HG02678 (cell line): ENCODE measurements at regions not wholly inside any gene's neighbourhood (a gene's known extent, or its start where the extent isn't known, plus 50 kb on each side); places are given as distances from the start of the nearest gene placed in this dataset.

Source experiments
- ATAC-seq: cut with Tn5 transposase; IDR thresholded peaks from one replicate; pipeline ENCODE4 v1.9.1; 2021; ENCODE audit warnings: mild to moderate bottlenecking, moderate library complexity; ENCODE audit not compliant: unreplicated experiment

DNA sequence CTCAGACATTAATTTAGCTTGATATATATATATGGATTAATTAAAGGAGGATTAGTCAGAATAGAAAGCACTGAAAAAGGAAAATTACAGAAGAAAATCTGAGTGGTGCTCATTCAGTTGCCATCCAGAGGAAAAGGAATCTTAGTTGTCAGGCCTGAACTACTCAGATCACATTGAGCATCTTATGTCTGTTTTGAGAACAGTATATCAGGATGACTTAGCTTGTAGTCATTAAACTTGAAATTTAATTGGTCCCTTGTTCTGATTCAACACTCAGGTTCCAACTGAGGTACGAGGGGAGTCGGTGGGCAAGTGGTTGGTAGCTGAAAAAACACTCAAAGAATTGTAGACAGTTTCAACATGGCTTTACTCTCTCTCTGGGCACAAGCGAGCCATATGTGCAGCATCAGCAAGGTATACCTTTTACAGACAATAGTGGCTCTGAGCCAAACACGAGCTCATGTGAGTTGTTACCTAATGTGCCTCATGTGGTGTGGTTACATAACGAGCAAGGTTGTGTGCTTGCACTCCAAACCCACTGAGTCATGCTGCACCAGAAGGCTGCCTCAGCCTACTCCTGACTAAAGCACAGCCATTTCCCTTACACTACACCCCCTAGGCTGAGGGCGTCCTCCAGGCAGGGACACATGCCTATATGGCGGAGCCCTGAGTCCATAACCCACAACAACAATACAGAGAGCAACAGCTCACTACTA, 73.0 kb upstream of the HMGN3 start:
- ATAC-seq = no peak

DNA sequence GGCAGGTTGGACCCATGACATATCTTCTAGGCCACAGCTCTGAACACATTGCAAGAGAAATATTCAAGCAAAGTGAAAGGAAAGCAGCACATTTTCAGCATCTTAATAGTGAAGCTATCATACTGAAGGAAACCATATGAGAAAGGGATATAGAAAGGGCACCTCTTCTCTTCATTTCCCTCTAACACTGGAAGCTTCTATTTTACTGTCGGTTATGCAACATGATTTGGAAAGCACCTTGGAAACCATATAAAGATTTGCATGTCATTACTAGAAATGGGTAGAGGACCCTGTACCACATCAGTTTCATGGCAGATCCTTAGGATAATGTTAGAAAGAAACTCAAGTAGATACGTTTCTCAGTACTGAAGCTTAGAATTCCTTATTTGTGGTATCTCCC, 70.5 kb upstream of the HMGN3 start:
- no peak for ATAC-seq

DNA sequence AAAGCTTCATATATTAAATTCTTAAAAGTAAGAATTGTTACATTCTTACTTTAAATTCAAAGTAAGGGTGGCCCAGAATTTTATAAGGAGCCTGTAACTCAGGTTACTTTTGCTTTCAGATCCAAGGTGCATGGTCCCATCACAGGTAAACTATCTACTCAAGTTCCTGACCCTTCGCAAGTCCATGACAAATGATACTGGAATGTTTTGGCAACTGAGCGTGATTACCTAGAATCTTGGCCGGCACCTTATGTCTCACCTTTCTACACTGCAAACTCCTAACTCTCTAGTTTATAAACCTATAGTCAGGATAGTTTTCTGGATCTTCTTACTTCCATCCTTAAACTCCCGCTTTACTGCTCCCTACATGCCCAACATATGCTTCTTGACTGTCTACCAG, 67.9 kb upstream of the HMGN3 start:
- no peak for ATAC-seq

DNA sequence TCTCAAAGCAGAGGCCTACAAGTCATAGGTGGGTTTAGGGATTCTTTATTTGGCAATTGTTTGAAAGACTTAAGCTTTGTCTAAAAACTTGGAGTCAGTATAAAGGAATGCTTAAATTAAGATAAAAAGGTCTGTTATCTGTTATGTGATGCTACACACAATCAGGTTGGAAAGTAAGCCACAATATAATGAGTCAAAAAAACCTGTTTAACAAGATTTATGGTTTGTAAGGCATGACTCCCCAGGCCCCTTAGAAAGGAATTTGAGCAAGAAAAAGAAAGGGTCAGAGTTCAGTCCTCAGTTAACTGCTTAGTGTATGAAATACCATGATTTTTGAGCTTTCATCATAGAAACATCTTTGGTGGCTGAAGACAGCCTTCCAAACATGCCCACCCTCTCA, 66.8 kb upstream of the HMGN3 start:
- ATAC-seq = no peak

DNA sequence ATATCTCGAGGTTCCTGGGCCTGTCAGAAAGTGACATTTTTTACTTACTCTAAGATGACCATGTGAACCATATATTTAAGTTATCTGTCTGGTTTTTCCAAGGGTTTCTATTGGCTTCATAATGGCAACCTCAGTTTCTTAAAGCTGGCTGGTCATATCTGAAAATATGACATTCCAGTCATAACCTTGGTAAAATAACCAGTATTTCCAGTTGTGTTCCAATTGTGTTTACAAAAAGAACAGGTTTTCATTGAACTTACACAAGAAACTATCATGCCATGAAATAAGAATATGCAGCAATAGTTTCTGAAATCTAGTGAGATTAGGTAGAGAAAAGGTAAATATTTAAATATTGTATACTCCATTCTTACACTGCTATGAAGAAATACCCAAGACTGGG, 61.7 kb upstream of the HMGN3 start:
- ATAC-seq = no peak
